ENCODE measurements at regions not wholly inside any gene's neighbourhood (a gene's known extent, or its start where the extent isn't known, plus 50 kb on each side); places are given as distances from the start of the nearest gene placed in this dataset.

GRCh38 chr20:61002090-61002489 lies 250.0 kb upstream of the CDH4 start:
- Histone ChIP-seq H3K4me3 (ENCODE audit: insufficient read depth, low read depth, low read length) (no peak overlapping the region), H3K36me3 (ENCODE audit: control insufficient read depth, insufficient read depth, low read length) (no peaks in the 10 kb centered on the region), H3K27me3 (ENCODE audit: control insufficient read depth, insufficient read depth, low read length, poor library complexity, severe bottlenecking) (no peaks in the 10 kb centered on the region), H3K27ac (ENCODE audit: insufficient read depth, low read depth, low read length, poor library complexity, severe bottlenecking) (no peak overlapping the region), H3K4me1 (ENCODE audit: control insufficient read depth, insufficient read depth, low read length) (no peaks in the 10 kb centered on the region), H3K9me3 (ENCODE audit: control insufficient read depth, low read length) (no peaks in the 10 kb centered on the region)
- WGBS, 2 experiments = 92 to 94% methylated on average over 3 to 6 of the region's 6 CpGs

GRCh38 chr20:61014491-61014890 lies 237.6 kb upstream of the CDH4 start:
- no peaks in the 10 kb centered on the region for H3K27me3 ChIP-seq (ENCODE audit: control insufficient read depth, insufficient read depth, low read length, poor library complexity, severe bottlenecking)
- no peak overlapping the region for H3K27ac ChIP-seq (ENCODE audit: insufficient read depth, low read depth, low read length, poor library complexity, severe bottlenecking)
- WGBS, 2 experiments = 43 to 44% methylated on average over 5 of the region's 5 CpGs
- no peaks in the 10 kb centered on the region for H3K36me3 ChIP-seq (ENCODE audit: control insufficient read depth, insufficient read depth, low read length)
- no peaks in the 10 kb centered on the region for H3K4me1 ChIP-seq (ENCODE audit: control insufficient read depth, insufficient read depth, low read length)
- H3K4me3 ChIP-seq (ENCODE audit: insufficient read depth, low read depth, low read length) = no peak overlapping the region
- no peaks in the 10 kb centered on the region for H3K9me3 ChIP-seq (ENCODE audit: control insufficient read depth, low read length)

DNA sequence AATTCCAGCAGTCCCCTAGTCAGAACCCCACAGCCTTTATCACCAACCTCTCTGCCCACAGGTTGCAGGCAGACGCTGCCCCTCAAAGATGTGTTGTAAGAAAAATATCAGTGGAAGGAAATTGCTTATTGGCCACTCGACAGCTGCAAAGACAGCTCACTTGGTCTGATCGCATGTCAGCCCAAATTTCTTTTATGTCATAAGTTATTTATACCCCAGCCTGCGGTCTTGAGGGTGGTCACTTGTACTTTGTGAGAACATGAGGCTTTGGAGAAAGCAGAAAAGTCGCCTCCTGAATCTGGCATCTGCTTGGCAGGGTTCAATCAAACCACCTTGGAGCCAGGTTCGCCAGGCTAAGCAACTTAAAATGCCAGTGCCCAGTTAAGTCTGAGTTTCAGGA lies 236.5 kb upstream of the CDH4 start:
- Histone ChIP-seq H3K27ac (ENCODE audit: insufficient read depth, low read depth, low read length, poor library complexity, severe bottlenecking) (no peak overlapping the region), H3K36me3 (ENCODE audit: control insufficient read depth, insufficient read depth, low read length) (no peaks in the 10 kb centered on the region)
- 90 to 91% methylated on average over 6 of the region's 6 CpGs for WGBS, 2 experiments

GRCh38 chr20:61019322-61019721 lies 232.7 kb upstream of the CDH4 start:
- H3K4me1 ChIP-seq (ENCODE audit: control insufficient read depth, insufficient read depth, low read length) = no peaks in the 10 kb centered on the region
- no peak overlapping the region for H3K4me3 ChIP-seq (ENCODE audit: insufficient read depth, low read depth, low read length)
- H3K9me3 ChIP-seq (ENCODE audit: control insufficient read depth, low read length) = no peaks in the 10 kb centered on the region
- H3K36me3 ChIP-seq (ENCODE audit: control insufficient read depth, insufficient read depth, low read length) = no peaks in the 10 kb centered on the region
- no peaks in the 10 kb centered on the region for H3K27me3 ChIP-seq (ENCODE audit: control insufficient read depth, insufficient read depth, low read length, poor library complexity, severe bottlenecking)
- H3K27ac ChIP-seq (ENCODE audit: insufficient read depth, low read depth, low read length, poor library complexity, severe bottlenecking) = no peak overlapping the region
- 94 to 95% methylated on average over 14 of the region's 14 CpGs for WGBS, 2 experiments

More for the DNA sequence above, 236.5 kb upstream of the CDH4 start:
- no peaks in the 10 kb centered on the region for H3K27me3 ChIP-seq (ENCODE audit: control insufficient read depth, insufficient read depth, low read length, poor library complexity, severe bottlenecking)
- no peak overlapping the region for H3K4me3 ChIP-seq (ENCODE audit: insufficient read depth, low read depth, low read length)
- no peaks in the 10 kb centered on the region for H3K9me3 ChIP-seq (ENCODE audit: control insufficient read depth, low read length)
- no peaks in the 10 kb centered on the region for H3K4me1 ChIP-seq (ENCODE audit: control insufficient read depth, insufficient read depth, low read length)

DNA sequence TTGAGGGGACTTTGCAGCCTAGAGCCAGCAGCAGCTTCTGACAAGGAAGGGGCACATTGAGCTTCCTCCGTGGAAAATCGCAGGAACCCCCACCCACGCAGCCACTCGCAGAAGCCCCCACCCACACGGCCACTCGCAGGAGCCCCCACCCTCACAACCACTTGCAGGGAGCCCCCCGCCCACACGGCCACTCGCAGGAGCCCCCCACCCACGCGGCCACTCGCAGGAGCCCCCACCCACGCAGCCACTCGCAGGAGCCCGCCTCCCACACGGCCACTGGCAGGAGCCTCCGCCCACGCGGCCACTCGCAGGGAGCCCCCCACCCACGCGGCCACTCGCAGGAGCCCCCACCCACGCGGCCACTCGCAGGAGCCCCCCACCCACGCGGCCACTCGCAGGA lies 228.4 kb upstream of the CDH4 start:
- H3K9me3 ChIP-seq (ENCODE audit: control insufficient read depth, low read length) = peaks cover 2% of the 10 kb centered on the region
- no peak overlapping the region for H3K4me3 ChIP-seq (ENCODE audit: insufficient read depth, low read depth, low read length)
- no peaks in the 10 kb centered on the region for H3K36me3 ChIP-seq (ENCODE audit: control insufficient read depth, insufficient read depth, low read length)
- WGBS, 2 experiments = 93% methylated on average over 21 to 28 of the region's 29 CpGs
- H3K4me1 ChIP-seq (ENCODE audit: control insufficient read depth, insufficient read depth, low read length) = no peaks in the 10 kb centered on the region
- H3K27ac ChIP-seq (ENCODE audit: insufficient read depth, low read depth, low read length, poor library complexity, severe bottlenecking) = no peak overlapping the region
- no peaks in the 10 kb centered on the region for H3K27me3 ChIP-seq (ENCODE audit: control insufficient read depth, insufficient read depth, low read length, poor library complexity, severe bottlenecking)

GRCh38 chr20:61024390-61024789 lies 227.7 kb upstream of the CDH4 start:
- WGBS, 2 experiments = 91% methylated on average over 11 of the region's 11 CpGs
- Histone ChIP-seq H3K4me1 (ENCODE audit: control insufficient read depth, insufficient read depth, low read length) (no peaks in the 10 kb centered on the region), H3K36me3 (ENCODE audit: control insufficient read depth, insufficient read depth, low read length) (no peaks in the 10 kb centered on the region), H3K27me3 (ENCODE audit: control insufficient read depth, insufficient read depth, low read length, poor library complexity, severe bottlenecking) (no peaks in the 10 kb centered on the region), H3K27ac (ENCODE audit: insufficient read depth, low read depth, low read length, poor library complexity, severe bottlenecking) (no peak overlapping the region), H3K4me3 (ENCODE audit: insufficient read depth, low read depth, low read length) (no peak overlapping the region), H3K9me3 (ENCODE audit: control insufficient read depth, low read length) (peaks cover 2% of the 10 kb centered on the region)

GRCh38 chr20:61025536-61025935 lies 226.5 kb upstream of the CDH4 start:
- no peaks in the 10 kb centered on the region for H3K4me1 ChIP-seq (ENCODE audit: control insufficient read depth, insufficient read depth, low read length)
- H3K36me3 ChIP-seq (ENCODE audit: control insufficient read depth, insufficient read depth, low read length) = no peaks in the 10 kb centered on the region
- no peak overlapping the region for H3K27ac ChIP-seq (ENCODE audit: insufficient read depth, low read depth, low read length, poor library complexity, severe bottlenecking)
- 95 to 96% methylated on average over 8 to 9 of the region's 10 CpGs for WGBS, 2 experiments
- H3K4me3 ChIP-seq (ENCODE audit: insufficient read depth, low read depth, low read length) = no peak overlapping the region
- H3K9me3 ChIP-seq (ENCODE audit: control insufficient read depth, low read length) = peaks cover 2% of the 10 kb centered on the region
- no peaks in the 10 kb centered on the region for H3K27me3 ChIP-seq (ENCODE audit: control insufficient read depth, insufficient read depth, low read length, poor library complexity, severe bottlenecking)

DNA sequence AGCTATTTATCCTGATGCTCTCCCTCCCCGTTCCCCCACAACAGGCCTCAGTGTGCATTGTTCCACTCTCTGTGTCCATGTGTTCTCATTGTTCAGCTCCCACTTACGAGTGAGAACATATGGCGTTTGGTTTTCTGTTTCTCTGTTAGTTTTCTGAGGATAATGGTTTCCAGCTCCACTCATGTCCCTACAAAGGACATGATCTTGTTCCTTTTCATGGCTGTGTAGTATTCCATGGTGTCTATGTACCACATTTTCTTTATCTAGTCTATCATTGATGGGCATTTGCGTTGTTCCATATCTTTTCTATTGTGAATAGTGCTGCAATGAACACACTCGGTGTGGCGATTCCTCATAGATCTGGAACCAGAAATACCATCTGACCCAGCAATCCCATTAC lies 225.9 kb upstream of the CDH4 start:
- H3K4me3 ChIP-seq (ENCODE audit: insufficient read depth, low read depth, low read length) = no peak overlapping the region
- no peaks in the 10 kb centered on the region for H3K36me3 ChIP-seq (ENCODE audit: control insufficient read depth, insufficient read depth, low read length)
- 86 to 94% methylated on average over 5 to 6 of the region's 6 CpGs for WGBS, 2 experiments
- H3K27me3 ChIP-seq (ENCODE audit: control insufficient read depth, insufficient read depth, low read length, poor library complexity, severe bottlenecking) = no peaks in the 10 kb centered on the region
- H3K9me3 ChIP-seq (ENCODE audit: control insufficient read depth, low read length) = peaks cover 2% of the 10 kb centered on the region
- no peak overlapping the region for H3K27ac ChIP-seq (ENCODE audit: insufficient read depth, low read depth, low read length, poor library complexity, severe bottlenecking)
- no peaks in the 10 kb centered on the region for H3K4me1 ChIP-seq (ENCODE audit: control insufficient read depth, insufficient read depth, low read length)

DNA sequence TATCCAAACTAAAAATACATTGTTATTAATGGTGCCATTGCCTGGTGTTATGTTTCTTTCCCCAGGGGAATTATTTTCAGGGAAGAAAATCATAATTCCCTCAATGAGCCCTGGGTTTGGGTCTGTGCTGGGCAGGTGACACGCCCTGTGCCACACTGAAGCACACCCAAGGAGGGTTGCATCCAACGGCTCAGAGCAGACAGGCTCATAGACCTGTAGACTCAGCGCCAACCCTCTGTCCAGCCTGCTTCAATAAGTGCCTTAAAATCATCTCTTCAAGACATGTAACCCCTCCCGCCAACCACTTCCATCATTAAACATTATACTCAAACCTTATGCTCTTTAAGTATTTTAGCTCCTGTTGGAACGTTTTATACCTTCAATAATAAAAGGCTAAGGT lies 225.3 kb upstream of the CDH4 start:
- H3K27ac ChIP-seq (ENCODE audit: insufficient read depth, low read depth, low read length, poor library complexity, severe bottlenecking) = no peak overlapping the region
- 80 to 86% methylated on average over 5 of the region's 5 CpGs for WGBS, 2 experiments
- no peak overlapping the region for H3K4me3 ChIP-seq (ENCODE audit: insufficient read depth, low read depth, low read length)
- no peaks in the 10 kb centered on the region for H3K4me1 ChIP-seq (ENCODE audit: control insufficient read depth, insufficient read depth, low read length)
- no peaks in the 10 kb centered on the region for H3K27me3 ChIP-seq (ENCODE audit: control insufficient read depth, insufficient read depth, low read length, poor library complexity, severe bottlenecking)
- H3K36me3 ChIP-seq (ENCODE audit: control insufficient read depth, insufficient read depth, low read length) = no peaks in the 10 kb centered on the region
- peaks cover 2% of the 10 kb centered on the region for H3K9me3 ChIP-seq (ENCODE audit: control insufficient read depth, low read length)

GRCh38 chr20:61027218-61027617 lies 224.8 kb upstream of the CDH4 start:
- 89 to 93% methylated on average over 2 to 3 of the region's 4 CpGs for WGBS, 2 experiments
- no peak overlapping the region for H3K27ac ChIP-seq (ENCODE audit: insufficient read depth, low read depth, low read length, poor library complexity, severe bottlenecking)
- peaks cover 2% of the 10 kb centered on the region for H3K9me3 ChIP-seq (ENCODE audit: control insufficient read depth, low read length)
- no peaks in the 10 kb centered on the region for H3K27me3 ChIP-seq (ENCODE audit: control insufficient read depth, insufficient read depth, low read length, poor library complexity, severe bottlenecking)
- H3K36me3 ChIP-seq (ENCODE audit: control insufficient read depth, insufficient read depth, low read length) = no peaks in the 10 kb centered on the region
- no peak overlapping the region for H3K4me3 ChIP-seq (ENCODE audit: insufficient read depth, low read depth, low read length)
- H3K4me1 ChIP-seq (ENCODE audit: control insufficient read depth, insufficient read depth, low read length) = no peaks in the 10 kb centered on the region

DNA sequence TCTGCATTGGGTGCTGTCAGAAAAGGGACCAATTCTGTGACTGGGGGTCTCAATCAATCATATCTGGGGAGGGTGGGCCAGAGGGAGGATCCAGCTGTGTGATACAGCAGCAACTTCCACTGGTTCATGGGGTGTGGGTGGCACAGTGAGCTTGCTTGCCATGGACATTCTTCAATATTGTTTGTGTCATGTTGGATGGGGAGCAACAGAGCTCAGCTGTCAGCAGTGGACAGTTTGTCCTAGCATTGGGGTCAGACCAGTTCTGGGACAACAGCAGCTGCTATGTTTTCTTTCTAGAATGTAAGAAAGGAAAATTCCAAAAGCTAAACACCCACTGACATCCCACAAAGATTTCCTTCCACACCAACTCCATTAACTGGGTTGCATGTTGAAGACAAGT lies 221.9 kb upstream of the CDH4 start:
- Histone ChIP-seq H3K4me1 (ENCODE audit: control insufficient read depth, insufficient read depth, low read length) (no peaks in the 10 kb centered on the region), H3K4me3 (ENCODE audit: insufficient read depth, low read depth, low read length) (no peak overlapping the region)

More for the DNA sequence above, 221.9 kb upstream of the CDH4 start:
- Histone ChIP-seq H3K9me3 (ENCODE audit: control insufficient read depth, low read length) (peaks cover 2% of the 10 kb centered on the region), H3K27me3 (ENCODE audit: control insufficient read depth, insufficient read depth, low read length, poor library complexity, severe bottlenecking) (no peaks in the 10 kb centered on the region), H3K27ac (ENCODE audit: insufficient read depth, low read depth, low read length, poor library complexity, severe bottlenecking) (no peak overlapping the region), H3K36me3 (ENCODE audit: control insufficient read depth, insufficient read depth, low read length) (no peaks in the 10 kb centered on the region)
